ENCODE measurements at regions not wholly inside any gene's neighbourhood (a gene's known extent, or its start where the extent isn't known, plus 50 kb on each side); places are given as distances from the start of the nearest gene placed in this dataset.
"Not testable (repeated sequence)": the region's sequence is repeated elsewhere in the genome, so short reads cannot be mapped to it uniquely, and the experiment has no call there.

DNA sequence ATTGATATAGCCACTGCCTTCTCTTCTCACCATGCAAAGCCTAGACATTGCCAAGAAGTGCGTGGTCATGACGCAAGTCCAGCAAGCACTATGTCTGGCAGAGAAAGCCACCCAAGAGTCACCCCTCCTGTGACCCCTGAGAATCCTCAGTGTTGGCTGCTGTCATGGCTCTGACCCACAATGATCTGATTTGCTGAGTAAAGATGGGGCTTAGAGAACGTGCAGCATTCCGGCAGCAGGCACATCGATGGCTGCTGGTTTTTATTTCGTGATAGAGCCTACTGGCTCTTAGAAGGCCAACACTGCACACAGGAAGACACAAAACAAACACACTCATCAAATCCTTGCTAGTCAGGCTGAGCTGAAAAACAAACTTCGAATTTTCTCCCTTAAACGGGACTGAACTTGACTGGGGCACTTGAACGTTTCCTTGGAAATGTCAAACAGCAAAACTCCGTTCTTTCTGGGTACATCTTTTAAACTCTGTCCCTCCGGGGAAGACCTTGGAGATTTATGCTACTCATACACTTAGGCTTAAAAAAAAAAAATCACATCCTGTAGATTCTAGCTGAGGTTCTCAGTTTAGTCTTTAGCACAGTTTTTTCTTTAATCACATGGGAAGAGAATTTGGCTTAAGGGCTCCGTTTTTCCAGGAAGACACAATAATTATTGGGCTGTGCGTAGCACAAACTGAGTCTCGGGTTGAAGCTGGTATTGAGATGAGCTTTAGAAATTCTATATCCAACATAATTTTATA, 88.2 kb upstream of the BASP1 start:
- no peak overlapping the region for H3K9ac ChIP-seq (ENCODE audit: low read length)
- no peaks in the 10 kb centered on the region for H3K36me3 ChIP-seq (replicated peaks; ENCODE audit: insufficient read depth, low read length)
- DNase-seq: no peak
- H3K4me3 ChIP-seq (ENCODE audit: low read length): no peak overlapping the region
- H3K27ac ChIP-seq (ENCODE audit: low read length): no peak overlapping the region
- no peaks in the 10 kb centered on the region for H3K4me1 ChIP-seq (ENCODE audit: low read length)
- TF ChIP-seq EZH2 (optimal IDR thresholded peaks at IDR 0.05; ENCODE audit: low read depth, low read length) (no peak), EZH2phosphoT487 (IDR thresholded peaks at IDR 0.05; ENCODE audit: low read length) (no peak), CTCF (IDR thresholded peaks at IDR 0.05; ENCODE audit: low read length) (no peak)
- H3K4me2 ChIP-seq (ENCODE audit: low read depth, low read length): no peak overlapping the region
- no peaks in the 10 kb centered on the region for H3K27me3 ChIP-seq (replicated peaks; ENCODE audit: insufficient read depth, low read length)
- no peaks in the 10 kb centered on the region for H3K79me2 ChIP-seq (ENCODE audit: low read length)
- H3K9me2 ChIP-seq (replicated peaks; ENCODE audit: insufficient read depth, low read length): no peaks in the 10 kb centered on the region
- no peaks in the 10 kb centered on the region for H4K20me1 ChIP-seq (ENCODE audit: insufficient read depth, low read length)
- H3F3A ChIP-seq (ENCODE audit: insufficient read depth, low read length): no peaks in the 10 kb centered on the region
- no peaks in the 10 kb centered on the region for H3K9me3 ChIP-seq (replicated peaks; ENCODE audit: insufficient read depth, low read length)
- no peak overlapping the region for H2AFZ ChIP-seq (ENCODE audit: low read length)

- not testable (repeated sequence) for H3K4me2 ChIP-seq (ENCODE audit: low read depth, low read length); H3K36me3 ChIP-seq (replicated peaks; ENCODE audit: insufficient read depth, low read length)
- DNase-seq: peak; percentile 28
These were observed 87.1 kb upstream of the BASP1 start for GRCh38 chr5:17130302-17130701.

GRCh38 chr5:17132444-17133083, 84.9 kb upstream of the BASP1 start:
- Histone ChIP-seq H3F3A (ENCODE audit: insufficient read depth, low read length) (no peaks in the 10 kb centered on the region), H2AFZ (ENCODE audit: low read length) (no peak overlapping the region), H3K4me1 (ENCODE audit: low read length) (no peaks in the 10 kb centered on the region), H4K20me1 (ENCODE audit: insufficient read depth, low read length) (no peaks in the 10 kb centered on the region), H3K9me2 (replicated peaks; ENCODE audit: insufficient read depth, low read length) (no peaks in the 10 kb centered on the region), H3K9ac (ENCODE audit: low read length) (no peak overlapping the region), H3K9me3 (replicated peaks; ENCODE audit: insufficient read depth, low read length) (no peaks in the 10 kb centered on the region), H3K27me3 (replicated peaks; ENCODE audit: insufficient read depth, low read length) (no peaks in the 10 kb centered on the region), H3K4me2 (ENCODE audit: low read depth, low read length) (no peak overlapping the region), H3K79me2 (ENCODE audit: low read length) (no peaks in the 10 kb centered on the region), H3K36me3 (replicated peaks; ENCODE audit: insufficient read depth, low read length) (no peaks in the 10 kb centered on the region), H3K27ac (ENCODE audit: low read length) (no peak overlapping the region), H3K4me3 (ENCODE audit: low read length) (no peak overlapping the region)
- DNase-seq: peak; percentile 14
- peak; percentile 52 for TF ChIP-seq CTCF (IDR thresholded peaks at IDR 0.05; ENCODE audit: low read length)
- no peak for TF ChIP-seq EZH2 (optimal IDR thresholded peaks at IDR 0.05; ENCODE audit: low read depth, low read length)

More at GRCh38 chr5:17130302-17130701, 87.1 kb upstream of the BASP1 start:
- H3K9me3 ChIP-seq (replicated peaks; ENCODE audit: insufficient read depth, low read length); H3F3A ChIP-seq (ENCODE audit: insufficient read depth, low read length); H2AFZ ChIP-seq (ENCODE audit: low read length); H3K9me2 ChIP-seq (replicated peaks; ENCODE audit: insufficient read depth, low read length); H4K20me1 ChIP-seq (ENCODE audit: insufficient read depth, low read length); H3K27me3 ChIP-seq (replicated peaks; ENCODE audit: insufficient read depth, low read length); H3K27ac ChIP-seq (ENCODE audit: low read length); H3K4me1 ChIP-seq (ENCODE audit: low read length); H3K9ac ChIP-seq (ENCODE audit: low read length); H3K79me2 ChIP-seq (ENCODE audit: low read length); H3K4me3 ChIP-seq (ENCODE audit: low read length): not testable (repeated sequence)

DNA sequence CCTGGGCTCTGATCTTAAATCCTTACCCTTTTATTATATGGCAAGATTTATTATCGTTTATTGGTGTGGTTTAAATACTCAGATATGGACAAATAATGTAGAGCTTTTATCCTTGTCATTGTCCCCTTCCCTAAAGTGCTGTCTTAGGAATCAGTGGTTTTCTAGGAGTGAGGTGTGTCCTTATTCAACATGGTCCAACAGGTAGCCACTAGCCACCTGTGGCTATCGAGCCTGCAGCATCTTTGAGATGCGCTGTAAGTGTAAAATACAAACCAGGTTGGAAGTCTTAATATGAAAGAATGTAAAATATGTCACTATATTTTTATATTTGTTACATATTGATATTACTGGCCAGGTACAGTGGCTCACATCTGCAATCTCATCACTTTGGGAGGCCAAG, 82.4 kb upstream of the BASP1 start:
- Histone ChIP-seq H3K9ac (ENCODE audit: low read length) (no peak overlapping the region), H3K4me2 (ENCODE audit: low read depth, low read length) (no peak overlapping the region), H3K79me2 (ENCODE audit: low read length) (no peaks in the 10 kb centered on the region), H4K20me1 (ENCODE audit: insufficient read depth, low read length) (no peaks in the 10 kb centered on the region), H3K27me3 (replicated peaks; ENCODE audit: insufficient read depth, low read length) (no peaks in the 10 kb centered on the region), H3K4me1 (ENCODE audit: low read length) (no peaks in the 10 kb centered on the region), H3K36me3 (replicated peaks; ENCODE audit: insufficient read depth, low read length) (no peaks in the 10 kb centered on the region), H3F3A (ENCODE audit: insufficient read depth, low read length) (no peaks in the 10 kb centered on the region), H3K4me3 (ENCODE audit: low read length) (no peak overlapping the region), H3K9me3 (replicated peaks; ENCODE audit: insufficient read depth, low read length) (no peaks in the 10 kb centered on the region), H3K9me2 (replicated peaks; ENCODE audit: insufficient read depth, low read length) (no peaks in the 10 kb centered on the region), H2AFZ (ENCODE audit: low read length) (no peak overlapping the region), H3K27ac (ENCODE audit: low read length) (no peak overlapping the region)
- no peak for DNase-seq
- no peak for TF ChIP-seq EZH2phosphoT487 (IDR thresholded peaks at IDR 0.05; ENCODE audit: low read length)
- no peak for TF ChIP-seq CTCF (IDR thresholded peaks at IDR 0.05; ENCODE audit: low read length)
- TF ChIP-seq EZH2 (optimal IDR thresholded peaks at IDR 0.05; ENCODE audit: low read depth, low read length): no peak
